ENCODE measurements at regions not wholly inside any gene's neighbourhood (a gene's known extent, or its start where the extent isn't known, plus 50 kb on each side); places are given as distances from the start of the nearest gene placed in this dataset.
A peak's percentile ranks its signal among the peaks of the same experiment; 100 is the strongest.
"Not testable (repeated sequence)": the region's sequence is repeated elsewhere in the genome, so short reads cannot be mapped to it uniquely, and the experiment has no call there.

DNA sequence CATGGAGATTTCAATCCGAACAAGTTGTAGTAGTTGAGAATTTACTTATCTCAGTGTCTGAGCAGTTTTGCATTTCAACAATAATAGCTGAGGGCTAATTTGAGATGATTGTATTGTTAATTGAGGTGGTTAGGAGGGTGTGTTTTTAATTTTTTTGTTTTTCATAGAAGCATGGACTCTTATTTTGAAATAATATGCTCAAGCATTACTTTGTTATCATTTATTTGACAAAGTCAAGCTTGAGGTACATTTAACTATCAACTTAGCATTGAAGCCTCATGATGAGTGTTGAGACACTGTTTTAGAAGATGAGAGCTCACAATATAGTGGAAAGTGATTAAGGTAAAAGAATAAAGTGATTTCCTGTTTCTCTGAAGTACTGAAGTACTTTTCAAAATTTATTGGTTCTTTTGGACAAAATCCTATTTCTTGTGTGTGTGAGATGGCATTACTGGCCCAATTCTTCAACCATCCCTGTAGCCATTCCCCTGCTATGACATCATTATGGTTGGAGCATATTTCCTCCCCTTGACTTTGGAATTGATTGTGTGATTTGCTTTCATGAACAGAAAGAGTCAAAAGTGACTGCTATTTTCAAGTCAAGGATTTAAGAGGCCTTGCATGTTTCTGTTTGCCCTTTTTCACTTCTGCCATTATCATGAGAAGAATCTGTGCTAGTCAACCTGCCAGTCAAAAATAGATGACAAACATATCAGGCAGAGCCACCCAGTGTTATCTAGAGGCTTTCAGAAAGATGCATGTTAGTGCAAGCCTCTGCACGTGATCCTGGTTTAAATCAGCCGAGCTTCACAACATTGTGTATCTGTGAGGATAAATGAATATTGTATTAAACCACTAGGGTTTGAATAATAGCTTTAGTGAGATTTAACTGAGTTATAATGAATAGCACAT lies 1112.3 kb upstream of the CITED2 start:
- no peak for DNase-seq
- in situ Hi-C loops (cut with MboI; ENCODE audit: low pct_unique_long_range_greater_than_20kb, low sequenced_read_pairs), result no loop called here

GRCh38 chr6:140485740-140486449 lies 1111.4 kb upstream of the CITED2 start:
- in situ Hi-C loops (cut with MboI; ENCODE audit: low pct_unique_long_range_greater_than_20kb, low sequenced_read_pairs), result no loop called here
- DNase-seq, result peak; percentile 61

DNA sequence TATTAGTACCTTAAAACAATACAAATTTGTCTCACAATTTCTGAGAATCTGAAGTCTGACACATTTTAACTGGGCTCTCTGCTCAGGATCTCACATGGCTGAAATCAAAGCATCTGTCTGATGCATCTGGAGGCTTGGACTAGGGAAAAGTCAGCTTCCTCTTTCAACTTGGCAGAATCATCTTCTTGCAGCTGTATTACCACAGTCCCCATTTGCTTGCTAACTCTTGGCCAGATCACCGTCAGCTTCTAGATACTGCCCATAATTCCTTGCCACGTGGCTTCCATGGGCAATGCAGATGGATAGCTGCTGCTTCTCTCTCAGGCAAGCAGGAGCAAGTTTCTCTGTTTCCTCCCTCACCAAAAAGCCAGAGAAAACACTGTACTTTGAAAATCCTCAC lies 1106.4 kb upstream of the CITED2 start:
- peak; percentile 54 for DNase-seq

GRCh38 chr6:140478631-140479030 lies 1104.2 kb upstream of the CITED2 start:
- DNase-seq, result no peak
- in situ Hi-C loops (cut with MboI; ENCODE audit: low pct_unique_long_range_greater_than_20kb, low sequenced_read_pairs), result no loop called here

More for the DNA sequence above, 1106.4 kb upstream of the CITED2 start:
- in situ Hi-C loops (cut with MboI; ENCODE audit: low pct_unique_long_range_greater_than_20kb, low sequenced_read_pairs), result no loop called here

DNA sequence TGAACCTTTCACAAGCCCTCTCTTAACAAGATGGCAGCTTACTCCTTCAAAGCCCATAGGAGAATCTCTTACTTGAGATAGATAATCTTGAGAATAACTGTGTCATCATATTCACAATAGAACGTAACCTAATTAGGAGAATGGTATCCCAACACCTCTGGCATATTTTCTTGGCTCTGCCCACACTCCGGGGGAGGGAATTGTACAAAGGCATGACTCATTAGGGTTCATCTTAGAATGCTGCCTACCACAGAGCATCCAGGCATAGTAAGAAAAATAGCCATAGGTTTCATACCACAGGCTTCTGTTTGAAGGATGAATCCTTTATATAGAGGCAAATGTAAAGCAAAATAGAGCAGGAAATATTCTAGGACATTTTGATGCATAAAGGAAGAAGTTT lies 1100.6 kb upstream of the CITED2 start:
- no peak for DNase-seq
- in situ Hi-C loops (cut with MboI; ENCODE audit: low pct_unique_long_range_greater_than_20kb, low sequenced_read_pairs), result no loop called here

DNA sequence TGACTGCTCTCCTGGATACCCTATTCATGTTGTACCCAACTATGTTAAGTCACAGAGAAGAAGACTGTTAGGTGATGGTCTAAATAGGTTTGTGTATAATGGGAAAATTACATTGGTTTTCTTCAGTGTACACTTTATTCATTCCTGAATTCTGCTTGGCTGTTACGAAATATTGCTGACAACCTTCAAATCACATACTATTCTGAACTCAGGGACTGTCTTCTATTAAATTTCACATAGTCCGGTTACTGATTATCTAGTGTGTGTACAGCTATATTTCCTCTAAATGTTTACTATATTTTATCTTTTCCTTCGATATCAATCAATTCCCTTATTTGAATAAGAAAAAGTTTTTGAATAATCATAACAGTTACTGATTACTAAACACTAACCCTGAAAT lies 1090.3 kb upstream of the CITED2 start:
- in situ Hi-C loops (cut with MboI; ENCODE audit: low pct_unique_long_range_greater_than_20kb, low sequenced_read_pairs), result no loop called here
- DNase-seq, result no peak

DNA sequence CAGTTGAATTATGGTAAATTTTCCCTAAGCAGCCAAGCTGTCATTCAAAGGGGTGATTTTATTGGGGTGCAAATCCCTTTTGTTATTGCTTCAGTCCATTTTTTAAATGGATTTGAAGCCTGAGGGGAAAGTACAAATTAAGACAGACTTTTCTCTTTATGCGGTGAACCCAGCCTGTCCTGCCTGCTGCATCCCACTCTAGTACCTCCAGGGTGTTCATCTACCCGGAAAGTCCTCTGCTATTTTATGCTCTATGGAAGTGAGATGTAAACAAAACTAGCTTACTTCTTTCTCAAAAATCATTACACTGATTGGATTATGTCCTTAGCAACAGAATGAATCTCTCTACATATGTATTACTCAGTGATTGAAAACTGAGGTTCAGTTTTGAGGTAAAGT lies 1088.9 kb upstream of the CITED2 start:
- in situ Hi-C loops (cut with MboI; ENCODE audit: low pct_unique_long_range_greater_than_20kb, low sequenced_read_pairs), result no loop called here
- DNase-seq, result no peak

- peak; percentile 18 for DNase-seq
- in situ Hi-C loops (cut with MboI; ENCODE audit: low pct_unique_long_range_greater_than_20kb, low sequenced_read_pairs), result no loop called here
Observed at GRCh38 chr6:140462453-140463311, 1088.2 kb upstream of the CITED2 start.

- no peak for DNase-seq
- in situ Hi-C loops (cut with MboI; ENCODE audit: low pct_unique_long_range_greater_than_20kb, low sequenced_read_pairs), result no loop called here
Observed at GRCh38 chr6:140462076-140462452, 1087.6 kb upstream of the CITED2 start.

- no peak for DNase-seq
- in situ Hi-C loops (cut with MboI; ENCODE audit: low pct_unique_long_range_greater_than_20kb, low sequenced_read_pairs), result no loop called here
Observed at GRCh38 chr6:140460267-140460666, 1085.8 kb upstream of the CITED2 start.

DNA sequence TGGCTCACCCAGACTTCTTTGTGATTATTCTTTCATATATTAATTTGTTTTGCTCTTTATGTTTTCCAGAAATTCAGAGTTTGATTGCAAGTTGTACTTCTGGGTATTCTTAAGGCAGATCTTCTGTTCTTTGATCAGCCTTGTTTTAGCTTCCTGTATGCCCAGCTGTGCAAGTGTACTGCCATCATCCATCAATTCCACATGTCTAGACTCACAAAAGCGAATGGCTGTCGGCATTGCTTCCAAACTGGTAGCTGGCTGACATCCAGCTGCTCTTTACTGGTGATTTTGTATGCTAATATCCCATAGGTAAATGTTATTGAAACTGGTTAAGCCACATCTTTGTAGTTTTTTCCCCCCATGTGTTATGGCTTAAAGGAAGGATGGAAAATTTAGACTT lies 1084.8 kb upstream of the CITED2 start:
- in situ Hi-C loops (cut with MboI; ENCODE audit: low pct_unique_long_range_greater_than_20kb, low sequenced_read_pairs), result no loop called here
- no peak for DNase-seq

DNA sequence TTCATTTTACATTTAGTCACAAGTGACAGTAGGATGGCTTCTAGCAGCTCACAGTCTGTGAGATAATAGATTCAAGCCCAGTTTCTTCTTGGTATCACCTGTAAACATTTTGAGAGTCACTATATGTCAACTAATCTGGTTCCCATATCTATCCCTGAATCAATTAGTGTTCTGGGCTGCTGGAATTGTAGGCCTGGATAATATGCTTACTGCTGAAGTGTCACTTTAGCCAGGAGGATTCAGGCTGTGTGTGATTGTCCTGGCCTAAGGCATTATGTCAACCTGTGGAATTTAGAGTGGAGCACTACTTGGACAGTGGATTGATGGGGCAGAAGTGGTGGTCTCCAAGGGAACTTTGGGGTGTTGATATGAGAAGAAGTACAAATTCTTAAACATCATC lies 1071.8 kb upstream of the CITED2 start:
- in situ Hi-C loops (cut with MboI; ENCODE audit: low pct_unique_long_range_greater_than_20kb, low sequenced_read_pairs), result loop anchor here (25.0 kb wide), 1 partner anchor 1059 kb away; no protein-coding TSS in a partner anchor
- DNase-seq, result no peak

- DNase-seq, result no peak
- in situ Hi-C loops (cut with MboI; ENCODE audit: low pct_unique_long_range_greater_than_20kb, low sequenced_read_pairs), result loop anchor here (25.0 kb wide), 1 partner anchor 1058 kb away; no protein-coding TSS in a partner anchor
Observed at GRCh38 chr6:140445474-140446004, 1071.1 kb upstream of the CITED2 start.

DNA sequence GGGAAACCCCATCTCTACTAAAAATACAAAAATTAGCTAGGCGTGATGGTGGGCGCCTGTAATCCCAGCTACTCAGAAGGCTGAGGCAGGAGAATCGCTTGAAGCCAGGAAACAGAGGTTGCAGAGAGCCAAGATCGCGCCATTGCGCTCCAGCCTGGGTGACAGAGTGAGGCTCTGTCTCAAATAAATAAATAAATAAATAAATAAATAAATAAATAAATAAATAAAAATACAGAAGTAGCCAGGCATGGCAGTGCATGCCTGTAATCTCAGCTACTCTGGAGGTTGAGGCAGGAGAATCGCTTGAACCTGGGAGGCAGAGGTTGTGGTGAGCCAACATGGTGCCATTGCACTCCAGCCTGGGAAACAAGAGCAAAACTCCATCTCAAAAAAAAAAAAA lies 1068.7 kb upstream of the CITED2 start:
- in situ Hi-C loops (cut with MboI; ENCODE audit: low pct_unique_long_range_greater_than_20kb, low sequenced_read_pairs), result loop anchor here (25.0 kb wide), 1 partner anchor 1056 kb away; no protein-coding TSS in a partner anchor

DNA sequence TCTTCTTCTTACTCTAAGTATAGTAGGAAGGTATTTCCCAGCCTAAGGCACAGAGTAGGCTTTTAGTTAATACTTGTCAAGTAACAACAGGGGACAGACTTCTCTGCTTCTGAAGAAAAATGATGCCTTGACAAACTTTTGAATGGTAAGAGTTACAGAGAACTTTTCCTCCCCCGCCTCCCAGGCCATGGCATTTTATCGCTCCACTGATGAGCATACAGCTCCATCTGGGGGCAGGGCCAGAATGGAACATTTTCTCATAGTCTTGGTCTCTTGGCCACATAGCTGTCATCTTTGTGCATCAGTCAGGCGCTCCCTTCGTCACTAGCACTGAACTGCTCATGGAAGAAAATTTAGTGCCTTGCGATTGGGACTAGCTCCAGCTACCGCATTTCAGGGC lies 1066.8 kb upstream of the CITED2 start:
- DNase-seq, result peak; percentile 72
- in situ Hi-C loops (cut with MboI; ENCODE audit: low pct_unique_long_range_greater_than_20kb, low sequenced_read_pairs), result loop anchor here (25.0 kb wide), 1 partner anchor 1054 kb away; no protein-coding TSS in a partner anchor

More for the DNA sequence above, 1068.7 kb upstream of the CITED2 start:
- not testable (repeated sequence) for DNase-seq

- in situ Hi-C loops (cut with MboI; ENCODE audit: low pct_unique_long_range_greater_than_20kb, low sequenced_read_pairs), result loop anchor here (25.0 kb wide), 1 partner anchor 1053 kb away; no protein-coding TSS in a partner anchor
Observed at GRCh38 chr6:140440223-140440835, 1065.9 kb upstream of the CITED2 start.

GRCh38 chr6:140438346-140438735 lies 1063.9 kb upstream of the CITED2 start:
- DNase-seq, result no peak
- in situ Hi-C loops (cut with MboI; ENCODE audit: low pct_unique_long_range_greater_than_20kb, low sequenced_read_pairs), result loop anchor here (25.0 kb wide), 1 partner anchor 1051 kb away; no protein-coding TSS in a partner anchor

More at GRCh38 chr6:140440223-140440835, 1065.9 kb upstream of the CITED2 start:
- no peak for DNase-seq

DNA sequence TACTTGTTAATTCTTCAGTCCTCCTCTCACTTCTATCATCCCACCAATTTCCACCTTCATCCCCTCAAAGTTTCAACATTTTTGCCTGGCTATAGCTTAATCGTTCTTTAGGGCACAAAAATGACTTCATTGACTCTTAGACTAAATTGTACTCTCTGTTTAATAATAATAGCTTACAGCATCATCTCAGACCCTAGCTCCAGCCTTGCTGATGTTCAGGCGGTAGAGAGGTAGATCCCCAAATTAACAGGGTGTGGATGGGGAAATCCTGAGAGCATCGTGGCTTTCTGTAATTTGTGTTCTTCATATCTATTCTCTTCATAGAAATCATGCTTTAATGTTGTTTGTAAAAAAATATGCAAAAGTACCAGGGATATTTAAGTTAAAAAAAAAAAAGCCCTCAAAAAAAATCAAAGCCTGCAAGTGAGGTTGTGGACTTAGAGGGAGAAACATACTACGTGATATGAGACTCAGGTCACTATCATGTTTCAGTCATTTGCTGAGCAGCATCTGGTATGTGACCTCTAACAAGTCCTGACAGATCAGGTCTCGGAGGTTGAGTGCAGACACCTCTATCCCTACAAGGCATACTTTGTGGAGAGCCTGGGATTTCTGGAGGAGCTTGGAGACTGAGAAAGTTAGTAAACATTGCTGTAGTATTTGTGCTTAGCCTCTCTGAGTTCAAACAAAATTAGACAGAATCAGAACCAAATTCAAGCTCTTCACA lies 1063.3 kb upstream of the CITED2 start:
- DNase-seq, result no peak
- in situ Hi-C loops (cut with MboI; ENCODE audit: low pct_unique_long_range_greater_than_20kb, low sequenced_read_pairs), result loop anchor here (25.0 kb wide), 1 partner anchor 1050 kb away; no protein-coding TSS in a partner anchor
